ENCODE measurements at regions not wholly inside any gene's neighbourhood (a gene's known extent, or its start where the extent isn't known, plus 50 kb on each side); places are given as distances from the start of the nearest gene placed in this dataset.
A peak's percentile ranks its signal among the peaks of the same experiment; 100 is the strongest.
"Not testable (repeated sequence)": the region's sequence is repeated elsewhere in the genome, so short reads cannot be mapped to it uniquely, and the experiment has no call there.

DNA sequence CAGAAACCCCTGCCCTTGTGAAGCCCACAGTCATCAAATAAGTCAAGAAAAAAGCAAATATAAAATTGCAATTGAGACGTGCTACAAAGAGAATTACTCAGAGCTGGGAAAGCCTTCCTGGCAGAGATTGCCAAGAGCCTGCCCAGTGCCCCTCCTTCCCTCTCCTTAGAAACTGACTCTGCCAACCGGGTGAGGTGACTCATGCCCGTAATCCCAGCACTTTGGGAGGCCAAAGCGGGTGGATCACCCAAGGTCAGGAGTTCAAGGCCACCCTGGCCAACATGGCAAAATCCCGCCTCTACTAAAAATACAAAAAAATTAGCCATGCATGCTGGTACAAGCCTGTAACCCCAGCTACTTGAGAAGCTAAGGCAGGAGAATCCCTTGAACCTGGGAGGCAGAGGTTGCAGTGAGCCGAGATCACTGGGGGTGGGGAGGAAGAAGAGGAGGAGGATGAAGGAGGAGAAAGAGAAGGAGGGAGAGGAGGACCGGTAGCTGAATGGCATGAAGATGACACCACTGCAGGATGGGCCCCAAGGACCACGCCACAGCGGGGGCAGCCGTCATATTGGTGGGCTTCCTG, 76.1 kb upstream of the RTL6 start:
- no peak for DNase-seq

DNA sequence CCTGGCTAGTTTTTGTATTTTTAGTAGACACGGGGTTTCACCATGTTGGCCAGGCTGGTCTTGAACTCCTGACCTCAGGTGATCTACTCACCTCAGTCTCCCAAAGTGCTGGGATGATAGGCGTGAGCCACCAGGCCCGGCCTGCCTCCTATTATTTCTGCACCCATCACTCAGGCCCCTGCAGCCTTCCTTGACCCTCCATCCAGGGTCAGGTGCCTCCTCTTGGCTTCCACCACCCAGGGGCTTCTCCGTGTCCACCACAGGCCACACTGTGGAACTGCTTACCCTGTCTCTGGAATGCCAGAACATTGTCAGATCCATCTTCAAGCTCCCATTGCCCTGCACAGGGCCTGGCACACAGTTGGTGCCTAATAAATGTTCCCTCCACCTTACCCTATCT, 75.4 kb upstream of the RTL6 start:
- no peak for DNase-seq

DNA sequence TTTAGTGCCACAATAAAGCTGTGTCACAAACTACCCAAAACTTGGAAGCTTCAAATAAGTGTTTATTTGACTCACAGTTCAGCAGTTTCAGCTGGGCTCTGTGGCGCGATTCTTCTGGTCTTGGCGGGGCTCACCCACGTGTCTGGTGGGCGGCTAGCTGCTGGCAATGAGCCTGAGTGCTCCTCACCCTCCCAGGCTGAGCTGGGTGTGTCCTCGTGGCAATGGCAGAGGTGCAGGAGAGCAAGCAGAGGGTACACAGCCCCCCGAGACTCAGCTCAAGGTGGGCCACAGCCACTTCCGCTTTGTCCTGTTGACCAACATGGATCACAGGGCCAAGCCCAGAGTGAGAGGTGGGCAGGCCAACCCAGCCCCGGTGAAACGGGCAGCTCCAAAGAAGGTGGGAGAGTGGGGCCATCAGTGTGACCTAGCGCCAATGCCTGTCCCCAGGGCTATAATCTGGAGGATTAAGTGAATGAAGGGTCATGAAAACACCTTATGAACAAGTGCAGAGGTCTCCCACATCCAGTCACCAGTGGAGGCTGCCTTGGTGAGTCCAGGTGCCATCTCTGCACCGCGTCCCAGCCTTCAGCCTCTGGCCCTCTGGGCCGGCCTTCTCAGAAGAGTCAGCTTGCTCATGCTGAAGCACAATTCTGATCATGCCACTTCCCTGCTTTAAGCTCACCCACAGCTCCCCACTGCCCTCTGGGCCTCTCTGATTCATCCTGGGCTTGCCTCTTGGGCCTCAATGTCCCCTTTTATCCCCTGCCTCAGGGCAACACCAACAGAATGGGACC, 74.6 kb upstream of the RTL6 start:
- no peak for DNase-seq

DNA sequence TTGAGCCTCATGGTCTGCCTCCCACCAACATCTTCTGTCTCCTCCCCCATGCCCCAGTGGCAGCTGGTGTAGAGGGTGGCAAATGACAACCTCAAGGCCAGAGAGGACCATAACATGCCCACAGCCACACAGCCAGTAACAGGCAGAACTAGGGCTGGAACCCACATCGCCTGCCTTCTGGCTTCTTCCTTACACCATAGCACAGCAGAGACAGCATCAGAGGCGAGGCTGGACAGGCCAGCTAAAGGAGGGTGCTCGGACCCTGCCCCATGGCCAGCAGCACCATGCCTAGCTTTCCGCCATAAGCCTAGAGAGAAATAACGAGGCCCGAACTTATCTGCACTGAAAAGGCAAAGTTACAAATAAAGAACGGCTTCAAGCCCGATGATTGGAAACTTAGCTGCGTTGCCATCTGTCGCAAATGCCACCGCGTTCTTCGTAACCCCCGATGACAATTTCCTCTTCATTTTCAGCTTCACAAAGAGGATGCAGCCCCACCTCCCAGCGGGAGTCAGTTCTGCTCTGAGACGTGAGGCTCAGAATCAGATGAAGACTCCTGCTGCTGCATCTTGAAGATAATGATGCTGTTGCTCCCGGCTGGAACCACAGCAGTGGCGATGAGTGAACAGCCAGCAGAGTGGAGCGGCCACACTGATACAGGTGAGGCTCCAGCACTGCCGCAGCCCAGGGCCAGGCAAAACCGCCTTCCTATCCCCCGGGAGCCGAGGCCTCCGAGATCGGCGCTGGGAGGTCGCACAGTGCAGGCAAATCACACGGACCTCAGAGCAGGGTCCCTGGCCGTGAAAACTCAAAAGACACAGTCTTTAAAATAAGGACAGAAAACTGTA, 73.8 kb upstream of the RTL6 start:
- no peak for DNase-seq

DNA sequence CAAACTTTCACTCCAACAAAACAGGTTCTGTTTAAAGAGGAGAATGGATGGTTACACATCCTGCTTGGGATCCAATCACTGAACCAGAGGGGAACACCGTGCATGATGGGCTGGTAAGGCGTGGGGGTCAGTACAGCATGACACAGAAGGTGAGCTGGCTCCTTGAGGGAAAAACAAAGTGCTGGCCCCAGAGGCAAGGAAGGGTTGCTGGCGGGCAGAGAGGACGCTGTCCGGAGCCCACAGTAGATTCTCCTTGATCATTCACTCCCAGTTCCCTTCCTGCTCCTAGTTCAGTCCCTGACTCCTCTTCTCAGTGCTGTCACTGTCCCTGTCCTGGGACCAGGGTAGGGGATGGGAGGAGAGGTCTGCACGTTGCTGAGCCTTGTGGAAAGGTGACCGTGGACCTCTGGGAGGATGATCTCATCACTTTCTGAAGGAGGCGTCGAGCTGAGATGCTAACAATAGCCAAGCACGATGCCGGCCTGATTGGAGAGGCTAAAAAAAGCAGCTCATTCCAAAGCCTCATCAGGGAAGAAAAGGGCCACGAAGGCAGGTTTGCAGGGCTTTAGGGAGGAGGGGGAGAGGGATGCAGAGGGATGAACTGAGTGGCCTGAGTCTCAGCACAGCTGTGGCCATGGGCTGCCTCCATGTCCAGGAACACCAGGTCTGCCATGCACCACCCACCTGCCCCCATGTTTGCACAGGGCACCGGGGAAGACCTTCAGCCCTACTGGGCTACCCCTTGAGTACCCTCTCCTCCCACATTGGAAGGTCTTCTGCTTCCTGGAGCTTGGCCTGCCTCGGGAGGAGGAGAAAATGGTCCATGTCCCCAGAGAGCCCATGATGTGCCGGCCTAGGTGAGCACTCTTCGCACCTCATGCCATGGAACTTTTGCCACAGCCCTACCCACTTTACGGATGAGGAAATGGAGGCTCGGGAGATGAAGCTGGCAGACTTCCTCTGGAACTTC, 72.7 kb upstream of the RTL6 start:
- no peak for DNase-seq

DNA sequence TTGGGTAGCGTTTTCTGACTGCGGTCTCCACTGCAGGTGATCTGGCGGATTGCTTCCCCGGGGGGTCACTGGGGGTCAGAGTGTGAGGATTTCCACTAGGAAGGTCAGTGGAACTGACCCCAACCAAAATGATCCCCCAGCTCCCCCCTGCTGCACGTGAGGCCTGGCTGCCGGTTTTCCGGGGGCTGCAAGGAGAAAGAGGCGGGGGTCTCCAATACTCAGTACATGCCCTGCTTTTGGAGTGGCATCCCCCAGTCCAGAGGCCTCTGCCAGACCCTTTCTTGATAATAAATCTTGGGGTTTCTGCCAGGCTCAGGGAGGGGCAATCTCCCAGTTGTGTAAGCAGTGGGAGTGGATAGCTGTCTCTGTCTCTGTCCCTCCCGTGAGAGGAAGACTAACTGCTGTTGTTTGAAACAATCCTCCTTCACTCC, 71.5 kb upstream of the RTL6 start:
- DNase-seq, result no peak

DNA sequence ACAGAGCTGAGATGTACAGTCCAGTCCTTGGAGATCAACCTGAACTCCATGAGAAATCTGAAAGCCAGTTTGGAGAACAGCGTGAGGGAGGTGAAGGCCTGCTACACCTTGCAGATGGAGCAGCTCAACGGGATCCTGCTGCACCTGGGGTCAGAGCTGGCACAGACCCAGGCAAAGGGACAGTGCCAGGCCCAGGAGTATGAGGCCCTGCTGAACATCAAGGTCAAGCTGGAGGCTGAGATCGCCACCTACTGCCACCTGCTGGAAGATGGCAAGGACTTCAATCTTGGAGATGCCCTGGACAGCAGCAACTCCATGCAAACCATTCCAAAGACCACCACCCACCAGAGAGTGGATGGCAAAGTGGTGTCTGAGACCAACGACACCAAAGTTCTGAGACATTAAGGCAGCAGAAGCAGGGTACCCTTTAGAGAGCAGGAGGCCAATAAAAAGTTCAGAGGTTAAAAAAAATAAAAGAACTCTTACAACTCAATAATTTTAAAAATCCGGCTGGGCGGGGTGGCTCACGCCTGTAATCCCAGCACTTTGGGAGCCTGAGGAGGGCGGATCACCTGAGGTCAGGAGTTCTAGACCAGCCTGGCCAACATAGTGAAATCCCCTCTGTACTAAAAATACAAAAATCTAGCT, 69.9 kb upstream of the RTL6 start:
- no peak for DNase-seq

DNA sequence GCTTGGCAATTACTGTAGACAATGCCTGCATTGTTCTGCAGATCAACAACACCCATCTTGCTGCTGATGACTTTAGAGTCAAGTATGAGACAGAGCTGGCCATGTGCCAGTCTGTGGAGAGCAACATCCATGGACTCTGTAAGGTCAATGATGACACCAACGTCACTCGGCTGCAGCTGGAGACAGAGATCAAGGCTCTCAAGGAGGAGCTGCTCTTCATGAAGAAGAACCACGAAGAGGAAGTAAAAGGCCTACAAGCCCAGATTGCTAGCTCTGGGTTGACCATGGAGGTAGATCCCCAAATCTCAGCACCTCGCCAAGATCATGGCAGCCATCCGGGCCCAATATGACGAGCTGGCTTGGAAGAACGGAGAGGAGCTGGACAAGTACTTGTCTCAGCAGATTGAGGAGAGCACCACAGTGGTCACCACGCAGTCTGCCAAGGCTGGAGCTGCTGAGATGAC, 69.4 kb upstream of the RTL6 start:
- DNase-seq, result not testable (repeated sequence)

DNA sequence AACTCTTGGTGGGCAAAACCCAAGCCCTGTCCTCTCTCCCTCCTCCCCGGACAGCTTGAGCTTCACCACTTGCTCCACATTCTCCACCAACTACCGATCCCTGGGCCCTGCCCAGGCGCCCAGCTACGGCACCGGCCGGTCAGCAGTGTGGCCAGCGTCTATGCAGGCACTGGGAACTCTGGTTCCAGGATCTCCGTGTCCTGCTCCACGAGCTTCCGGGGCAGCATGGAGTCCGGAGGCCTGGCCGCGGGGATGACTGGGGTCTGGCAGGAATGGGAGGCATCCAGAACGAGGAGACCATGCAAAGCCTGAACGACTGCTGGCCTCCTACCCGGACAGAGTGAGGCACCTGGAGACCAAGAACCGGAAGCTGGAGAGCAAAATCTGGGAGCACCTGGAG, 68.9 kb upstream of the RTL6 start:
- no peak for DNase-seq

DNA sequence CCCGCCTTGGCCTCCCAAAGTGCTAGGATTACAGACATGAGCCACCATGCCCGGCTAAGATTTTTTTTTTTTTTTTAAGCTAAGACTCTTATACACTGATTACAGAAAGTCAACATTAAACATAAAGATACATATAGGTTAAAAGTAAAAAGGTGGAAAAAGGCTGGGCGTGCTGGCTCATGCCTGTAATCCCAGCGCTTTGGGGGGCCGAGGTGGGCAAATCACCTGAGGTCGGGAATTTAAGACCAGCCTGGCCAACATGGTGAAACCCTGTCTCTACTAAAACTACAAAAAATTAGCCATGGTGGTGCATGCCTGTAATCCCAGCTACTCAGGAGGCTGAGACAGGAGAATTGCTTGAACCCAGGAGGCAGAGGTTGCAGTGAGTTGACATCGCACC, 64.6 kb upstream of the RTL6 start:
- not testable (repeated sequence) for DNase-seq

DNA sequence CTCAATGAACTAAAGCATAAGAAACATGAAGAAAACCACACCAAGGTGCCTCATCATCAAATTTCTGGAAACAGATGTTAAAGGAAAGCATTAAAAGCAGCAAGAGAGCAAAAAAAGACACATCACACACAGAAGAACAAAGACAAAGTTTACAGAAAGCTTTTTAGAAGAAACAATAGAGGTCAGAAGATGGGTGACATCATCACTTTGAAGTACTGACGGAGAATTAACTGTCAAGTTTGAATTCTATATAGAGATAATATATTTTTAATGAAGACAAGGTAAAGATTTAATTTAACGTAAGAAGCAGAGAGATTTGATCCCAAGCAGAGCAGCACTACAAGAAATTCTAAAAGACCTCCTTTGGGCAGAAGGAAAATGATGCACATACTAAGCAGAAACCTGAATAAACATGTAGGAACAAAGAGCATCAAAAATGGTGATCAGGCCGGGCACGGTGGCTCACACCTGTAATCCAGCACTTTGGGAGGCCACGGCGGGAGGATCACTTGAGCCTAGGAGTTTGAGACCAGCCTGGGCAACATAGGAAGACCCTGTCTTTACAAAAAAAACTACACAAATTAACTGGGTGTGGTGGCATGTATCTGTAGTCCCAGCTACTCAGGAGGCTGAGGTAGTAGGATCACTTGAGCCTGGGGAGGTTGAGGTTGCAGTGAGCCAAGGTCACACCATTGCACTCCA, 63.3 kb upstream of the RTL6 start:
- no peak for DNase-seq

DNA sequence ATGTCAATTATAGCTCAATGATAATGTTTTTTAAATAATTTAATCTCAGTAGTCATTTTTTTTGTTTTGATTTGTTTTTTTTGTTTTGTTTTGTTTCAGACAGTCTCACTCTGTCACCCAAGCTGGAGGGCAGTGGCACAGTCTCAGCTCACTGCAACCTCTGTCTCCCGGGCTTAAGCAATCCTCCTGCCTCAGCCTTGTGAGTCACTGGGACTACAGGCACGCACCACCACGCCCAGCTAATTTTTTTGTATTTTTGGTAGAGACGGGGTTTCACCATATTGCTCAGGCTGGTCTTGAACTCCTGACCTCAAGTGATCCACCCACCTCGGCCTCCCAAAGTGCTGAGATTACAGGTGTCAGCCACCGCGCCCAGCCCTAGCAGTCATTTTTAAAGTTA, 60.6 kb upstream of the RTL6 start:
- DNase-seq, result not testable (repeated sequence)

DNA sequence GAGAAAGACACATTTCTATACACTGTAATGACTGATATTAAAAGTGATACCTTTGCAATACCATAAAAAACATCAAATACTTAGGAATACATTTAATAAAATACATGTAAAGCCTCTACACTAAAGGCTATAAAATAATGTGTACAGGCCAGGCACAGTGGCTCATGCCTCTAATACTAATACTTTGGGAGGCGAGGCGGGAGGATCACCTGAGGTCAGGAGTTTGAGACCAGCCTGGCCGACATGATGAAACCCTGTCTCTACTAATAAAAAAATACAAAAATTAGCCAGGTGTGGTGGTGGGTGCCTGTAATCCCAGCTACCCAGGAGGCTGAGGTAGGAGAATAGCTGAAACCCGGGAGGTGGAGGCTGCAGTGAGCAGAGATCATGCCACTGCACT, 59.8 kb upstream of the RTL6 start:
- not testable (repeated sequence) for DNase-seq

DNA sequence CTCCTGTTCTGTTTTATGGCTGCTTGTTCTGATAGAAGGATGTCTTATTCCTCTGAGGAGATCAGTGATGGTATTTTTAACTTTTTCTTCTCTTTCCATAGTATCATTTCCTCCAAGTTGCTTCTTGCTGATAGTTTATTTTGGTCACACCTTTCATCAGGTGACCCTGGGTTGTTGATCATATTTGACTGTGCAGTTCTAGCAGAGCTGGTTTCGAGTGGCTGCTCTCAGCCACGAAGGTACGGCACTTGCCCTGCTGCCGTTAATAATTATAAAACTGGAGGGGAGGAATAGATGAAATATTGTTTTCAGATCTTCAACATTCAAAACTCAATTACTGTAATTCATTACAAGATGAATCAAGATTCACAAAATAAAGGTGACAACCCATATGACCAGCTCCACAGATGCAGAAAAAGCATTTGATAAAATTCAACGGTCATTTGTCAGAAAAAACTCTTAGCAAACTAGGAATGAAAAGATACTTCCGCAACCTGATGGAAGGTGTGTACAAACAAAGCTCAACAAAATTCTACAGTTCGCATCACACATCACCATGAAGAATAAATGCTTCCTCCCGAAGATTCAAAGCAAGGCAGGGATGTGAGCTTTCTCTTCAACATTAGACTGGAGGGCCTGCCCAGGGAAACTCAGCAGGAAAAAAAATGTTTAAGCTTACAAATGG, 59.2 kb upstream of the RTL6 start:
- DNase-seq, result no peak

DNA sequence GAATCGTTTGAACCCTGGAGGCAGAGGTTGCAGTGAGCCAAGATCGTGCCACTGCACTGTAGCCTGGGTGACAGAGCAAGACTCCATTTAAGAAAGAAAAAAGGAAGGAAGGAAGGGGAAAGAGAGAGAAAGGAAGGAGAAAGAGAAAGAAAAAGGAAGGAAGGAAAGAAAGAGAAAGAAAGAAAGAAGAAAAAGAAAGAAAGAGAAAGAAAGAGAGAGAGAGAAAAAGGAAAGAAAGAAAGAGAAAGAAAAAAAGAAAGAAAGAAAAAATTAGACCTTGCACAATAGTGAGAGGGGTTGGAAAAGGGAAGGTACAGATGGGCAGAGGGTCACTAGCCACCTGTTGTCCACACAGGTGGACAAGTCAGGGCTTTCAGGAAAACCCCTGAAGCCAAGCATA, 57.6 kb upstream of the RTL6 start:
- no peak for DNase-seq

DNA sequence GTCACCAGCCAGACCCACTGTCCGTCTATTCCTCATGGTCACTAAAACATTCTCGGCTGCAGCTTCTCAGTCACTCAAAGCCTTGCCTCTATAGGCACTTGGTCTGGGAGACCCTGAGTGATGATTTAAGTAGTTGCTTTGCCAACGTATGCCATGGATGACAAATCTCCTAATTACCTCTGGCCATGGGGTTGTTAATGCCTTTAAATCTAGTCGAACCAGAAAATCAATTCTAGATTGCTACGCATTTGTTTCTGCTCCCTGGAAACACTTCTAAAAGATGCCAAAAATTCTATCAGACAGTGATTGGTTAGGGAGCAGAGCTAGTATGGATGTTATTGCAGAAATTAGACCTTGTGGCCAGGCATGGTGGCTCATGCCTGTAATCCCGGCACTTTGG, 57.0 kb upstream of the RTL6 start:
- DNase-seq, result no peak

DNA sequence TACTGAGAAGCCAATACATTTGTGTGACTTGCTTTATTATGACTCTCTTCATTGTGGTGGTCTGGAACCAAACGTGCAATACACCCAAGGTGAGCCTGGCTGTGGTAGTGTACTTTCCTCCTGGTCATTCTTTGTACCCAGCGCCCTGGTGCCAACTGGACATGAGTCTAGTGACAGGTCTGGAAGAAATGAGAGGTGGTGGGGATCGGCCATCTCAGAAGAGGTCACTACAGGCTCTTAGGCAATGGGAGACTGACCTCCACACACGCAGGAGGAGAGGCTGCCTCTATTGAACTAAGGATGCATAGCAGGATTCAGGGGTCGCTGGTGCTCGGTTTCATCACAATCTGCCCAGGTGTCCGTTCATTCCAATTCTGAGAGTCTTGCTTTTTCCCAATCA, 56.4 kb upstream of the RTL6 start:
- no peak for DNase-seq

DNA sequence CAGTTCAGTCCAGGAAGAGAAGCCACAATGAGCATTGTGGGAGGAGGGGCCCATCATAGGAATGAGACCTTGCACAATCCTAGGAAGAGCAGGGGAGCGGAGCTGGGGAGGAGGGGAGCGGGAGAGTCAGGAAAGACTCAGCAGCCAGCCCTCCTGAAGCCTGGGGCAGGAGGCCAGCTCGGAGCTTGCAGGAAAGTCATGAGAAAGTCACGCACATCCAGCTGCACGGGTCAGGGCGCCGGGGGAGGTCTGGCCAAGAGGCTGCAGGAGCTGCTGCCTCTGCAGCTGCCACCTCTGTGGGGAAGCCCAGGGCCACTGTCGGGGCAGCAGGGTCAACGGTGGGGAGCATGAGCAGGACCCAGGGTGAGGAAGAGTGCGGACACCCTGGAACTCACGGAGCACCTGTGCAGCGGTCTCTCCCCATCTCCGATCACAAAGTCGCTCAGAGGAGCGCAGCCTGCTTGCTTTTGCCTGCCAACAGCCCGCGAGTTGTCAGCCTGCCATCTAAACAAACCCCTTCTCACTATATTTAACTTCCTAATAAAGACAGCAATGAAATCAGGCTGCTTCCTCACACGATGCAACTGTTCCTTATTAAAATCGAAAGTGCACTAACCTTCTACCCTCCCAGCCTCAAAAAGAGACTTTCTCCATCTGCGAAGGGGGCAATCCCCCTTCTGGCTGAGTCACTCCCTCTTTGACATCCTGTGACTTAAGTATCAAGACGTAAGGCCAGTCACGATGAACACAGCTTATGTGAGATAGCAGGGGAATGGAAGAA, 52.9 kb upstream of the RTL6 start:
- DNase-seq, result no peak

DNA sequence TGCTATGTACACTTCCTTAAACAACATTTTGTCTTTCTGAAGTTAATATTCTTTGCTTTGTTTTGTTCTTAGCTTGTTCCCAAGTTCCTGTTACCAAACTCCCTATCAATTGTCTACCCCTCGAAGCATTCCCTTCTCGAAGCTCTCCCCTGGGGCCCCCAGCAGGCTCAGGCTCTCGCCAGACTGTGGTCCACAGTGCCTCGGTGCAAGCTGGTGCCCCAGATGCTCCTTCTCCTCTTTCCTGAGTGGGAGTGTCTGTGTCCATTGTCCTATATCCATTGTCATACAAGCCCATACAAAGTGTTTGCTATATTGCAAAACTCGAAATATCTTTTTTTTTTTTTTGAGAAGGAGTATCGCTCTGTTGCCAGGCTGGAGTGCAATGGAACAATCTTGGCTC, 51.7 kb upstream of the RTL6 start:
- peak; percentile 74 for DNase-seq

DNA sequence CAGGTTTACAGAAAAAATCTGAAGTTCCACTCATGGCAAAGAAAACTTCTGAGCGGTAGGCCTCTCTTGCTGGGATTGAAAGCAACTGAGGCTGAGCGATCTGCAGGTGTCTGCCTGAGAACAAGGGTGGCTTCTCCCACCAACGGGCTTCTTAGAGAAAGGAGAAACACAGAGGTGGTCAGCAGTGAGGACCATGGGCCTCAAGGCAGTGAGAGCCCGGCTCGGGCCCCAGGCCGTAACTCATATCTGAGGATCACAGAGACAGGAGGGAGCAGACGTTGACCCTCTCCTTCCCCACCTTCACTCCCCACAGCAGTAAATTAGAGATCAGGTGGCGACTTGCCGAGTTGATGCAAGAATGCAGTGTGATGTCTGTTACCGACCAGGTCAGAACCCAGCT, 50.9 kb upstream of the RTL6 start:
- DNase-seq, result no peak

Measured in NCI-H2171 (cell line).